Calu3 (cell line): ENCODE measurements at regions not wholly inside any gene's neighbourhood (a gene's known extent, or its start where the extent isn't known, plus 50 kb on each side); places are given as distances from the start of the nearest gene placed in this dataset.
"Not testable (repeated sequence)": the region's sequence is repeated elsewhere in the genome, so short reads cannot be mapped to it uniquely, and the experiment has no call there.

Experiments used
- BruUV-seq: library from RNA; stranded (reverse); fragments of 400-500 nt; replicated peaks from 2 replicates; lab custom pipeline; 2021; lab: Mats Ljungman, UMichigan
- CTCF ChIA-PET: fragments of 300-600 bp; sonication (Branson Sonifier 250); formaldehyde crosslinking; loops from one replicate; lab custom pipeline; 2022; ENCODE audit warnings: antibody characterized with exemption; lab: Charles Lee
- DNase-seq: peaks from one replicate; pipeline ENCODE4 v3.0.0; 2022
- H3K27ac Mint-ChIP-seq: one replicate; pipeline ENCODE4 v1.8.0; 2022; ENCODE audit warnings: mixed read lengths; ENCODE audit not compliant: unreplicated experiment
- H3K27me3 Mint-ChIP-seq: one replicate; pipeline ENCODE4 v1.8.0; 2022; ENCODE audit warnings: mixed read lengths; ENCODE audit not compliant: unreplicated experiment
- H3K36me3 Mint-ChIP-seq: one replicate; pipeline ENCODE4 v1.8.0; 2022; ENCODE audit warnings: mild to moderate bottlenecking, moderate library complexity, mixed read lengths; ENCODE audit not compliant: insufficient read depth, unreplicated experiment
- H3K4me1 Mint-ChIP-seq: one replicate; pipeline ENCODE4 v1.8.0; 2022; ENCODE audit warnings: mild to moderate bottlenecking, low read depth, mixed read lengths; ENCODE audit not compliant: unreplicated experiment
- H3K4me3 Mint-ChIP-seq: one replicate; pipeline ENCODE4 v1.8.0; 2022; ENCODE audit warnings: mild to moderate bottlenecking, low read depth, moderate library complexity, mixed read lengths; ENCODE audit not compliant: unreplicated experiment
- H3K9me3 Mint-ChIP-seq: one replicate; pipeline ENCODE4 v1.8.0; 2022; ENCODE audit warnings: low read depth, mixed read lengths; ENCODE audit not compliant: unreplicated experiment
- intact Hi-C: fragments of 100-400 bp; cut with micrococcal nuclease; formaldehyde crosslinking; loops from one replicate; pipeline ENCODE4 v1.10.0; 2022; ENCODE audit not compliant: unreplicated experiment
- TF ChIP-seq, protein P1 (sequence below): fragments of 200-600 bp; IDR thresholded peaks from one replicate; pipeline ENCODE4 v1.8.0; 2022; ENCODE audit warnings: antibody characterized with exemption; ENCODE audit not compliant: unreplicated experiment

DNA sequence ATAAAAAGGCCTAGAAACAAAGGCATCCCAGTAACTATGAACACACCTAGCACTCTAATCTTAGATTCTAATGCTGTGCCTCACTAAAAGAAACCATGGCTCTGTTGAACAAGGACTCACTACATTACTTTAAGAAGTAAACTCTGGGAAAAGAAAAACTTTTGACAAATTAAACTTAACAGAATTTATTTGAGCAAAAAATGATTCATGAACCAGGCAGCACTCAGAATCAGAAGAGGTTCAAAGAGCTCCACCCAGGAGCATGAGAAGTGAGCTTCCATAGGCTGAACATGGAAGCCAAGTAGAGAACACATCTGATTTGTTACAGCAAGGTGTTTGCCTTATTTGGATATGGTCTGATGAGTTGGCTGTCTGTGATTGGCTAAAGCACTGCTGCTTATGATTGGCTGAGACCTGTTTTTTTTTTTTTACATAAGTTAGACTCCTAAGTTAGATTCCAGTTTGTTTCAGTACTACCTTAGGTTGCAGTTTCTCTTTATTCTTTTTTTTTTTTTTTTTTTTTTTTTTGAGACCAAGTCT, 343.6 kb upstream of the SASH1 start:
- TF ChIP-seq, protein P1, sequence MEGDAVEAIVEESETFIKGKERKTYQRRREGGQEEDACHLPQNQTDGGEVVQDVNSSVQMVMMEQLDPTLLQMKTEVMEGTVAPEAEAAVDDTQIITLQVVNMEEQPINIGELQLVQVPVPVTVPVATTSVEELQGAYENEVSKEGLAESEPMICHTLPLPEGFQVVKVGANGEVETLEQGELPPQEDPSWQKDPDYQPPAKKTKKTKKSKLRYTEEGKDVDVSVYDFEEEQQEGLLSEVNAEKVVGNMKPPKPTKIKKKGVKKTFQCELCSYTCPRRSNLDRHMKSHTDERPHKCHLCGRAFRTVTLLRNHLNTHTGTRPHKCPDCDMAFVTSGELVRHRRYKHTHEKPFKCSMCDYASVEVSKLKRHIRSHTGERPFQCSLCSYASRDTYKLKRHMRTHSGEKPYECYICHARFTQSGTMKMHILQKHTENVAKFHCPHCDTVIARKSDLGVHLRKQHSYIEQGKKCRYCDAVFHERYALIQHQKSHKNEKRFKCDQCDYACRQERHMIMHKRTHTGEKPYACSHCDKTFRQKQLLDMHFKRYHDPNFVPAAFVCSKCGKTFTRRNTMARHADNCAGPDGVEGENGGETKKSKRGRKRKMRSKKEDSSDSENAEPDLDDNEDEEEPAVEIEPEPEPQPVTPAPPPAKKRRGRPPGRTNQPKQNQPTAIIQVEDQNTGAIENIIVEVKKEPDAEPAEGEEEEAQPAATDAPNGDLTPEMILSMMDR: no peak
- no peak for DNase-seq
- peaks cover 3% of the 10 kb centered on the region for H3K9me3 Mint-ChIP-seq
- intact Hi-C loops: no loop called here
- H3K4me1 Mint-ChIP-seq: no peaks in the 10 kb centered on the region
- no peak overlapping the region for H3K4me3 Mint-ChIP-seq
- H3K36me3 Mint-ChIP-seq: no peaks in the 10 kb centered on the region
- H3K27ac Mint-ChIP-seq: no peak overlapping the region
- CTCF ChIA-PET: no interaction called here
- H3K27me3 Mint-ChIP-seq: no peaks in the 10 kb centered on the region
- no TSS peak for BruUV-seq

DNA sequence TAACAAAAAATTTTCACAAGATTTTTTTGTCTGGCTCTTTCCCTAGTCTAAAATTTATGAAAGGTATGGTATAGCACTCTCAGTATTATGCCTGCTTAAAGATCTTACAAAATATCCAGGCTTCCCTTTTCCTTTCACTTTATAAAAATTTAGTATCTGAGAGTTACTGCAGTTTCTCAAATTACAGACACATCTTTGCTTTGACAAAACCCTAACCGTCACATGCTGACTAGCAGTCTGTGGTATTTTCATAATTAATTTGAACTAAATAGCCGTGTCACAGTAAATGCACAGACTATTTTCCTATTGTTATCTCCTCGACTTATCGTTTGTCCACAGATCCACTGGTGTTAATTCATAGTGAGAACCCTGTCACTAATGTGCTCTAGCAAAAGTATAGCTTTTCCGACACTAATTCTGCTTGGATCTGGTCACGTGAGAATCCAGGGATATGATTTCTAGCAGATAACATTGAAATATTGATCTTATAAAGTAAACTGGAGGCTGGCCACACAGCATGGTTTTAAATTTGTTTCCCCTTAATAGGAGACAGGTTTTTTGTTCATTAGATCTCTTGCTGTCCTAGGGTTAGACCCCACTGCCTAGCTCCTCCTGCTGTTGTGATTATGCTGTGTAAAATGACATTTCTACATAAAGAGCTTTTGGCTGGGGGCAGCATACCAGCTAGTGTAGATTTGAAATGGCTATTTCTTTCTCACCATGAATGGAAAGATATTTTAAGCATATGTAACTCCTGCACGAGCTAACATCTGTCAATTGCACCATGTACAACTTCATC, 340.6 kb upstream of the SASH1 start:
- BruUV-seq: no TSS peak
- TF ChIP-seq, protein P1: no peak
- Mint-ChIP-seq H3K4me1 (no peaks in the 10 kb centered on the region), H3K27ac (no peak overlapping the region), H3K27me3 (no peaks in the 10 kb centered on the region), H3K9me3 (peaks cover 3% of the 10 kb centered on the region), H3K36me3 (no peaks in the 10 kb centered on the region), H3K4me3 (no peak overlapping the region)
- intact Hi-C loops: no loop called here
- CTCF ChIA-PET: no interaction called here
- DNase-seq: no peak

DNA sequence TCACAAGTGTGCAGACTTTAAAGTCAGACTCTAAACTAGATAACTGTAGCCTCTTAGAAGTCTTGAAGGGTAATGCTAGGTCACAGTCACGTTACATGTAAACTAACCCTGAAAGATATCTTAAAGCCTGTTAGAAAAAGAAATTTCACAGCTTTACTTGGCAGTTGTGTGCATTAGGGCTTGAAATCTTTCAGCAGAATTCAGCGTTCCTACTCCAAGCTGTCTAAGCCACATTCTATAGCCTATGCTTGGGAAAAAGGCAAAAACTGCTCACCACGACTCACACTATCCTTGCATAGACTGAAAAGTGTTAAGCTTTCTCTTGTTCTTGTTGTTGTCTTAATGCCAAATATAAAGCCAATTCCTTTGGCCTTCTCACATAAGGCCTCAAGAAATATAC, 338.0 kb upstream of the SASH1 start:
- intact Hi-C loops: no loop called here
- no TSS peak for BruUV-seq
- Mint-ChIP-seq H3K4me1 (no peaks in the 10 kb centered on the region), H3K4me3 (no peak overlapping the region), H3K27me3 (no peaks in the 10 kb centered on the region), H3K27ac (no peak overlapping the region), H3K36me3 (no peaks in the 10 kb centered on the region), H3K9me3 (peaks cover 3% of the 10 kb centered on the region)
- CTCF ChIA-PET: no interaction called here
- DNase-seq: no peak
- TF ChIP-seq, protein P1: no peak

DNA sequence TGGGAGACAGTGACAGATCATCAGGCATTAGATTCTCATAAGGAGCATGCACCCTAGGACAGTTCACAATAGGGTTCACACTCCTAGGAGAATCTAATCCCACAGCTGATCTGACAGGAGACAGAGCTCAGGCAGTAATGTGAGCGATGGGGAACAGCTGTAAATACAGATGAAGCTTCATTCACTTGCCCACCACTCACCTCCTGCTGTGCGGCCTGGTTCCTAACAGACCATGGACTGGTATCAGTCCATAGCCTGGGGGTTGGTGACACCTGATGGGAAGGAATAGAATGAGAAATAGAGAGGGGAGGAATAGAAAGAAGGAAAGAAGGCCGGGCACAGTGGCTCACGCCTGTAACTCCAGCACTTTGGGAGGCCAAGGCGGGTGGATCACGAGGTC, 336.8 kb upstream of the SASH1 start:
- intact Hi-C loops: no loop called here
- TF ChIP-seq, protein P1: no peak
- CTCF ChIA-PET: no interaction called here
- Mint-ChIP-seq H3K4me3 (no peak overlapping the region), H3K9me3 (no peaks in the 10 kb centered on the region), H3K27ac (no peak overlapping the region), H3K4me1 (no peaks in the 10 kb centered on the region), H3K36me3 (no peaks in the 10 kb centered on the region), H3K27me3 (no peaks in the 10 kb centered on the region)
- no peak for DNase-seq
- BruUV-seq: no TSS peak

DNA sequence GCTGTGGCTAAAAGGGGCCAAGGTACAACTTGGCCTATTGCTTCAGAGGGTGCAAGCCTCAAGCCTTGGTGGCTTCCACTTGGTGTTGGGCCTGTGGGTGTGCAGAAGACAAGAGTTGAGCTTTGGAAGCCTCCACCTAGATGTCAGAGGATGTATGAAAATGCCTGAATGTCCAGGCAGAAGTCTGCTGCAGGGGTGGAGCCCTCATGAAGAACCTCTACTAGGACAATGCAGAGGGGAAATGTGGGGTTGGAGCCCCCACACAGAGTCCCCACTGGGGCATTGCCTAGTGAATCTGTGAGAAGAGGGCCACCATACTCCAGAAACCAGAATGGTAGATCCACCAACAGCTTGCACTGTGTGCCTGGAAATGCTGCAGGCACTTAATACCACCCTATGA, 332.1 kb upstream of the SASH1 start:
- H3K4me3 Mint-ChIP-seq, BruUV-seq, H3K9me3 Mint-ChIP-seq, H3K4me1 Mint-ChIP-seq, intact Hi-C loops, DNase-seq, H3K27ac Mint-ChIP-seq, H3K27me3 Mint-ChIP-seq, CTCF ChIA-PET, H3K36me3 Mint-ChIP-seq: not testable (repeated sequence)
